ENCODE measurements at regions not wholly inside any gene's neighbourhood (a gene's known extent, or its start where the extent isn't known, plus 50 kb on each side); places are given as distances from the start of the nearest gene placed in this dataset.

DNA sequence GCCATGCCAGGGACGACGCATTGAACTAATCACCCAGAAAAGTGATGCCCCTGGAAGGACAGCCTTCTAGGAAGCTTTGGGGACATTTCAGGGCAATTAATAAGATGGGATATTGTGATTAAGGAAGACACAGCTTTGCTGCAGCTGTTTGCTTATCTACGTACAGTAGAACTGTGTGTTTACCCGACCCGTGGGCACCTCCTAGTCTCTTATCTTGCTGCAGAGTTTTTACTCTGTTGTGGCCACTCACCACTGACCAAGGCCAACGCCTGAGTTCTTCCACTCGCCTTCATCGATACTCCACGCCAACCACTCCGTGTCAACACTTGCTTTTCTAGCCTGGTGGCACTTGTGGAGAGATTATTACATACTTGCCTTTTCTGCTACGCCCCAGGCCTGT is 105.9 kb upstream of the MLN start:
- H3K4me1 ChIP-seq = no peaks in the 10 kb centered on the region
- H3K27ac ChIP-seq = no peak overlapping the region
- H3K36me3 ChIP-seq = no peaks in the 10 kb centered on the region
- no peak overlapping the region for H3K4me3 ChIP-seq
- intact Hi-C loops (cut with DNase I; ENCODE audit: low total_unique reads) (no loop called here), in situ Hi-C loops (cut with MboI; ENCODE audit: low sequenced_read_pairs in 4 of 4) (no loop called here)
- DNase-seq (no peak), ATAC-seq (no peak)
- no peak for TF ChIP-seq CTCF (IDR thresholded peaks at IDR 0.05 in 4 of 5, conservative IDR thresholded peaks at IDR 0.05 in 1 of 5)
- TF ChIP-seq POLR2A (IDR thresholded peaks at IDR 0.05) = no peak
- H3K27me3 ChIP-seq = no peaks in the 10 kb centered on the region
- no peaks in the 10 kb centered on the region for H3K9me3 ChIP-seq

DNA sequence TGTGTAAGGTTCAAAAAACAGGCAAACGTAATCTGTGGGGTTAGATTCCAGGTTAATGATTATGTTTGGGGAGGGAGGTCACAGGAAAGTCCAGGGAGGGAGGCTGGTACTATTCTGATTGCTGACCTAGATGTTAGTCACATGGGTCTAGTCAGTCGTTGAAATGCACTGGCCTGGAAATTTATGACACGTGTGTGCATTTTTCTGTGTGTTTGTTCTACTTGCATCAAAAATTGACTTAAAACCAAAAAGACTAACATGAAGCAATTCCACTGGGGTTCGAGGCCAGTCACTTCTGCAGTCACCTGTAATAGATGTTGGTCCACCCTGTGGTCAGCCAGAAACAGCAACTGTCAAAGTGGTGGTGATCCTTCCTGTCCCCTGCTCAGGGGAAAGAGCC is 104.2 kb upstream of the MLN start:
- Histone ChIP-seq H3K4me3 (no peak overlapping the region), H3K27ac (no peak overlapping the region), H3K36me3 (no peaks in the 10 kb centered on the region), H3K27me3 (no peaks in the 10 kb centered on the region), H3K4me1 (no peaks in the 10 kb centered on the region), H3K9me3 (no peaks in the 10 kb centered on the region)
- intact Hi-C loops (cut with DNase I; ENCODE audit: low total_unique reads) (no loop called here), in situ Hi-C loops (cut with MboI; ENCODE audit: low sequenced_read_pairs in 4 of 4) (no loop called here)
- ATAC-seq (no peak), DNase-seq (no peak)
- TF ChIP-seq CTCF (IDR thresholded peaks at IDR 0.05 in 4 of 5, conservative IDR thresholded peaks at IDR 0.05 in 1 of 5) (no peak), POLR2A (IDR thresholded peaks at IDR 0.05) (no peak)

GRCh38 chr6:33907227-33907626 is 103.4 kb upstream of the MLN start:
- H3K36me3 ChIP-seq = no peaks in the 10 kb centered on the region
- TF ChIP-seq POLR2A (IDR thresholded peaks at IDR 0.05) = no peak
- TF ChIP-seq CTCF (IDR thresholded peaks at IDR 0.05 in 4 of 5, conservative IDR thresholded peaks at IDR 0.05 in 1 of 5) = no peak
- ATAC-seq (no peak), DNase-seq (no peak)
- in situ Hi-C loops (cut with MboI; ENCODE audit: low sequenced_read_pairs in 4 of 4) = no loop called here
- no peaks in the 10 kb centered on the region for H3K4me1 ChIP-seq
- no peak overlapping the region for H3K27ac ChIP-seq
- no peak overlapping the region for H3K4me3 ChIP-seq
- no peaks in the 10 kb centered on the region for H3K9me3 ChIP-seq
- intact Hi-C loops (cut with DNase I; ENCODE audit: low total_unique reads) = no loop called here
- H3K27me3 ChIP-seq = no peaks in the 10 kb centered on the region

GRCh38 chr6:33906439-33906838 is 102.6 kb upstream of the MLN start:
- DNase-seq (no peak), ATAC-seq (no peak)
- no peaks in the 10 kb centered on the region for H3K4me1 ChIP-seq
- TF ChIP-seq POLR2A (IDR thresholded peaks at IDR 0.05) (no peak), CTCF (IDR thresholded peaks at IDR 0.05 in 4 of 5, conservative IDR thresholded peaks at IDR 0.05 in 1 of 5) (no peak)
- in situ Hi-C loops (cut with MboI; ENCODE audit: low sequenced_read_pairs in 4 of 4) = no loop called here
- intact Hi-C loops (cut with DNase I; ENCODE audit: low total_unique reads) = no loop called here
- no peak overlapping the region for H3K27ac ChIP-seq
- H3K4me3 ChIP-seq = no peak overlapping the region
- H3K9me3 ChIP-seq = no peaks in the 10 kb centered on the region
- no peaks in the 10 kb centered on the region for H3K27me3 ChIP-seq
- H3K36me3 ChIP-seq = no peaks in the 10 kb centered on the region

DNA sequence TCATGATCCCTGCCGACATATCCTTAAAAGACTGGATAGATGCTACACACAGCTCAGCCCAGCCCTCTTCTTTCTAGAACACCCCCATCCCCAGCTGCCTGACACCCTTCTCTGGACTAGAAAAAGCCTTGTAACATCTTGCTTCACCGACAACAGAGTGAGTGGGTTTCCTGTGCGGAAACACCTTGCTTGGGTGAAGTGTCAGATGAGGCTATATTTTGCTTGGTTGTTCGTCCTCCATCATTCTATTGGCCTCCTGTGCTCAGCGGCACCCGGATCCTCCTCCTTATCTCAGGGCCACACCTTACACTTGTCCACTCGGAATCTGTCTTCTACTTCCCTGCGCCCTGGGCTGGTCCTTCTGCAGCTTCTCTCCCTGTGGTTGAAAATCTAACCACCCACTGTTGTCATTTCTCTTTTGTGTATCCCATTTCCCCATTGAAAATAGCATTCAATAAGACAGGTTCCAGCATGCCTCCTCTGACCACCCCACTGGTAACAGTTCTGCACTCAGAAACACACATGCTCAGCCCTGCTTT is 101.3 kb upstream of the MLN start:
- intact Hi-C loops (cut with DNase I; ENCODE audit: low total_unique reads) = no loop called here
- no peak for ATAC-seq

More for the DNA sequence above, 101.3 kb upstream of the MLN start:
- TF ChIP-seq POLR2A (IDR thresholded peaks at IDR 0.05) (no peak), CTCF (IDR thresholded peaks at IDR 0.05 in 4 of 5, conservative IDR thresholded peaks at IDR 0.05 in 1 of 5) (no peak)
- H3K4me3 ChIP-seq = no peak overlapping the region
- H3K9me3 ChIP-seq = no peaks in the 10 kb centered on the region
- H3K36me3 ChIP-seq = no peaks in the 10 kb centered on the region
- no peak overlapping the region for H3K27ac ChIP-seq
- no peaks in the 10 kb centered on the region for H3K4me1 ChIP-seq
- no peak for DNase-seq
- in situ Hi-C loops (cut with MboI; ENCODE audit: low sequenced_read_pairs in 4 of 4) = no loop called here
- no peaks in the 10 kb centered on the region for H3K27me3 ChIP-seq
